ENCODE measurements at regions not wholly inside any gene's neighbourhood (a gene's known extent, or its start where the extent isn't known, plus 50 kb on each side); places are given as distances from the start of the nearest gene placed in this dataset.
"Not testable (repeated sequence)": the region's sequence is repeated elsewhere in the genome, so short reads cannot be mapped to it uniquely, and the experiment has no call there.

DNA sequence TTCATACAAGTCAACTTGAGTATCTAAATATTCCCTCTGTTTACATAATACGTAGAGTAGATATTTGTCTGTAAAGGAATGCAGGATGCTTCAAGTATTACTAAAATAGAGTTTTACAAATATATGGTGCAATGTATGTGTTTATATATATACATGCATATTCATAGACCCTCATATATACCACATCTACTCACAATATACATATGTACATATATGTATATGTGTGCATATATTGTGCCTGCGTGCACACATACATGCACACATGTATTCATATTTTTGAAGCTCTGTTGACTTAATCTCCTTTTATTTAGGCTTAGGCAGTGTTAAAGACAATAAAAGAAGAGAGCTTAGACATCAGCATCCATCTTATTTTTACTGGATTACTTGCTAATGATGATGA, 616.6 kb upstream of the GOT2 start:
- no peak for DNase-seq

GRCh38 chr16:59342669-59343068, 608.6 kb upstream of the GOT2 start:
- no peak for DNase-seq

GRCh38 chr16:59341368-59341767, 607.3 kb upstream of the GOT2 start:
- no peak for DNase-seq

DNA sequence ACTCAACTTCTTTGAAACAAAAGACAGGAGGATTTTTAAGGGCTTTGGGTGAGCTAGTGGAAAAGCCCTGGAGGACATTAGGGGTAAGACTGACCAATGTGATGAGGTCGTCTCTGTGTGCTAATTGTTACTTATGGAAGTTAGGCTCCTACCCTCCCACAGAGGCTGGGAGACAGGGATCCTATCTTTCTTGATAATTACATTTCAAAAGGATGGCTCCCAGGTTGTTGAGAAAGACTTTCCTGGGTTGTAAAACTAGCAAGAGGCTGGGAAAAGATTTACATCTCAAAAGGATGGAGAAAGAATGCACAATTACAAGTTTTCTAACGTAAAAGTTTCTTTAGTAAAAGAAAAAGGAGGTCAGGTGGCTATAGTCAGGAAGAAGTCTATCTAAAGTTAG, 605.8 kb upstream of the GOT2 start:
- DNase-seq, result no peak

DNA sequence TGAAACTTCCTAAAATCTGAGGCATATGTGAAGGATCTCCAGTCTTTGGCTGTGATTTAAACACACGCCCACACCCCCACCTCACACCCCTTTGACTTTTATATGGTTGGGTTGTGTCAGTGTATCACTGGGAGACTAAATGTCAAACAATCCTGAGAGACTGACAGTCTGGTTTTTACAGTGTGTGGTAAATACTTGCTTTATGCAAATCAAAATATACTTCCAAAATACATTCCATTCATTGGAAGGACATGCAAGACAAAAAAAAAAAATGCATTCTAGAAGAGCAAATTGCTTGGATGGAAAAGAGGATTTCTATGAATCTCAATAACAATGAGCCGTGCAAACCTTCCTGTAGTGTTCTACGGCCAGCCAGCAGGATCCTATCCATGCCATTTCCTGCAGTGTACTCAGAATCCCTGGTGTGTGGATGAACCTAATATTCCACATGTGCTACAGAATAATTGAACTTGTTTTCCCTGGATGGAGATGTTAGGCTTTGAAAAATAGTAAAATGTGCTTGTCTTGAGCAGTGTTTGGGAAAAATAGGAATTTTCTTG, 602.1 kb upstream of the GOT2 start:
- DNase-seq, result no peak

- not testable (repeated sequence) for DNase-seq
Measured at GRCh38 chr16:59331708-59332107, 597.6 kb upstream of the GOT2 start.

DNA sequence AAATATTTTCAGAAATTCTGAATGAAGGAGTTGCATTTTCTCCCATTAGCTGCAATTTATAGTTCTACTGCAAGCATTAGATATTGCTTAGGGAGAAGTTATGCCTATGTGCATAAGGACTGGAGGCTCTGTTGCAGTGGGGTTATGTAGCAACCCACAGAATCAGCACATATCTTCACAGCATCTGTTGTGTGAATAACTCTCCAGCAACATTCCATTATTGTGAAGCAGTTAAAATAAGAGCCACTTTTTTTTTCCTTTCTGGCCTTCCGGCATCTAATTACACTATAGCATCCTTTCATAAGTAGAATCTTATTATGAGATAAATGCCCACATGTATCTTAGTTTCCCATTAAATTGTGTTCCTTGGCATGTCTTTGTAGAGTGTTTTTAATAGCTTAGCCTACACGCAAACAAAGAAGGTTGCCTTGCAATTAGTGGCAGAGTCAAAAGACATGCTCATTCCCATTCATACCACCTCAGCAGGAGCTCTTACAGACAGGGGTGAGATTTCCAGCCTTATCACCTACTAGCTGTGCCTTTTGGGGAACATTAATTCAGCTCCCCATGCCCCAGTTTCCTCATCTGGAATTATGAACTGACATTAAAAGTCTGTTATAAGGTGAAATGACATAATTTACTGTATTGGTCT, 596.0 kb upstream of the GOT2 start:
- no peak for DNase-seq

GRCh38 chr16:59328961-59329360, 594.8 kb upstream of the GOT2 start:
- DNase-seq, result no peak

GRCh38 chr16:59327894-59328293, 593.8 kb upstream of the GOT2 start:
- no peak for DNase-seq

GRCh38 chr16:59326955-59327354, 592.8 kb upstream of the GOT2 start:
- no peak for DNase-seq

- DNase-seq, result no peak
Measured at GRCh38 chr16:59324462-59324861, 590.3 kb upstream of the GOT2 start.

GRCh38 chr16:59320657-59321056, 586.5 kb upstream of the GOT2 start:
- no peak for DNase-seq

DNA sequence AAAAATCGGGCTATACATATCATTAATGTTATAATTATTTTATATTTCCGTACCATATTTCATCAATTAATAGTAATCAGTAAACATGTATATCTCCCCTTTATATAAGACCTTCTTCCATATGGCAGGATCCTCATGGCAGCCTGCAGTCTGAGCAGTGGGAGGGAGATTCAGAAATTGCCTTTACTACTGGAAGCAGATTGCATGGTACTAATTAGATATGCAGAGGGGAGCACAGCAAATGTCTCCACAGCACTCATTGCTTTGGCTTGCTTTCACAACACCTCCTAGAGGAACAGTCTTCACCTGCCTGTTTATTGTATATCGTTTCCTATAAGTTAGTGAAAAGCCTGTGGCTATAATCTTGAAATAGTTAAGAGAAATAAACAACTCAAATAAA, 585.8 kb upstream of the GOT2 start:
- no peak for DNase-seq

- DNase-seq, result no peak
Measured at GRCh38 chr16:59305850-59306249, 571.7 kb upstream of the GOT2 start.

- no peak for DNase-seq
Measured at GRCh38 chr16:59296888-59297287, 562.8 kb upstream of the GOT2 start.

DNA sequence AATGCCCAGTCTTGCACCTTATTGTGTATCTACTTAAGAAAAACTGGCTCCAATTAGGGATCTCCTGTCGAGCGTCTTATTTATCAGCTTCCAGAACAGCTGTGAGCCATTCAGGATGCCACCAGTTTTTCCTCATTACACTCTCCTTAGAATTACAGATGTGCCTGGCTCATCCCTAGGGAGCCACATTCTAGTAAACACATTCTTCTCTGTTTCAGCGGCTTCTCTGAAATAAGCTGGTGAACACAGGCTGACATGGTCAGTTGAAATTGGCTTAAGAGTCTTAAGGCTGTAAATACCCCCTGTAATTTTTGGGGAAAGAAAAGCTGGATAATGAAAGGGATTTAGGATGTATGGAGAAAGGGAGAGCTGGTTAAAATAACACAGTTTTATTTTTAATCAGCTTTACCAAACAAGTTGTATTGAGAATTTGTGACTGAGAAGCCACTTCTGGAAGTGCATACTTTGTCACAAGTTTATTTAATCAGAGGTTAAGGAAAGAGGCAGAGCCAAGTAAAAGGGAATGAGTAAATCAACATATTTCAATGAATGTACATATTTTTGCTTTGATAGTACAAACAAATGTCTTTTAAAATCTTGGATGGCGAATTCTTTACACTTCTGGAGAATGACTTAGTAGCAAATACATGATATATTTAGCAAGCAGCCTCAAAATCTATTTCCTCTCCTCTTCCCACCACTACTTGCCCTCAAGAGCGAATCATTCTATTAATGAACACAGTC, 562.0 kb upstream of the GOT2 start:
- no peak for DNase-seq

GRCh38 chr16:59295474-59295873, 561.4 kb upstream of the GOT2 start:
- no peak for DNase-seq

DNA sequence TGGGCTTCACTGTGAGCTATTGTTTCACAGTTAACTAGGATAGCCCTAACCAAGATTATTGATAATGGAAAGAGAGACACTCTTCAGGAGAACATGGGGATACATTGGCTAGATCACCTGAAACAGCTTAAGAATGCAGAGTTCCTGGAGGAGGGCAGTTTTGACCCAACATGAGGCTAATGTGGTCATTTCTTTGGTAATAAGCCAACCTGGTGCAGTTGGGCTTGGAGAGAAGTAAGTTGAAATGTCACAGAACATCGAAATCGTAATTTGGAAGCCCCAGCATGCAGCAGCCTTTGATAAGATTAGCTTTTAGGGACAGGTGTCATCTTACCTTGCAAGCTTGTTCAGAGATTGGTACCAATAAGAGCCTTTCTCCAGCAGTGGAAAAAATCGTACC, 556.6 kb upstream of the GOT2 start:
- DNase-seq, result no peak

DNA sequence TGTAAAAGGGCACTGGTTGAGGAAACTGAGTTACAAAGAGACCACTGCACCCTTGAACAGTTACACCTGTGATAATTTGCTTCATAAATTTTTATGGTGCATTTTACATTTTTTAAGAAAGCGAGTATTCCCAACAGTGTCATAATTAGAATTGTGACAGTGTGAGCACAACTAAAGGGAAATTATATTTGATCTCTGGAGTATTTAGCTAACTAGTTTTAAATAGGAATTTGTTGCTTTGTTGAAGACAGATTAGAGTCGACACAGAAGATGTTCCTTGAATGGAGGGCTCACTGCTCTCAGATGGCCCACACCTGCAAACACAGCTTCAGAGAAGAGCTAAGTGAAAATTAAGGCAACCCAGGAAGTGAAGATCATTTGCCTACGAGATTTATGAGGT, 555.0 kb upstream of the GOT2 start:
- no peak for DNase-seq

DNA sequence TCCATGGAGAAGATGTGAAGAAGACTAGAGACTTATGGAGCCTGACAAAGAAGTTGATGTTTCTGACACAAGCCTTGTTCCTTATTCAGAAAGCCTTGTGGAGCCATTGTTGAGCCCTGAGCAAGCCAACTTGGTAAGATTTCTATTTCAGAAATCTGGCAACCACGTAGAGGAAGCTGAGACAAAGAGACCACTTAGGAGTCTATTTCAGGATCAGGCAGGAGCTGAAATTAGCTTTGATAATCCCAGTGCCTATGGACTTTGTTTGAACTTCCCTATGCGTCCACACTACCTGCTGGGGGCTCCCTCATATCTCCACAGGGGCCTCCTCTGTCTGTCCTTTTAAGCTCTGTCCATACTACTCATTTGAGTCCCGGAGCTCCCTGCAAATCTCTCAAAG, 540.0 kb upstream of the GOT2 start:
- no peak for DNase-seq

DNA sequence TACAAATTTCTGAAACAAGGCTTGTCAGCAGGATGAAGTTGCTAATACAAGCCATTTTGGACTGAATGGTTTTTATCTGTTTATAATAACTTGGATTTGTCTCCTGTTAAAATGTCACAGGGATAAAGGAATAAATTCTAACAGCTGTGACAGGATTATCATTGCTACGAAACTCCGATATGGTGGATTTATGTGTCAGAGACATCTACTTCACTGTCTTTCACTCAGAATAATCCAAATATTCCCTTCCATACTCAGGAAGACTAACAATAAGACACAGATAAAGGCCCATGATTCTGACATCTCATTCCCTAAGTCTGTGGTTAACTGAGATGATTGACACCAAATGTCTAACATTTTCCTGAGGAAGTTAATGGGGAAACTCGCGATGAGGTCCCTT, 529.8 kb upstream of the GOT2 start:
- no peak for DNase-seq

GRCh38 chr16:59260892-59261291, 526.8 kb upstream of the GOT2 start:
- DNase-seq, result no peak

DNA sequence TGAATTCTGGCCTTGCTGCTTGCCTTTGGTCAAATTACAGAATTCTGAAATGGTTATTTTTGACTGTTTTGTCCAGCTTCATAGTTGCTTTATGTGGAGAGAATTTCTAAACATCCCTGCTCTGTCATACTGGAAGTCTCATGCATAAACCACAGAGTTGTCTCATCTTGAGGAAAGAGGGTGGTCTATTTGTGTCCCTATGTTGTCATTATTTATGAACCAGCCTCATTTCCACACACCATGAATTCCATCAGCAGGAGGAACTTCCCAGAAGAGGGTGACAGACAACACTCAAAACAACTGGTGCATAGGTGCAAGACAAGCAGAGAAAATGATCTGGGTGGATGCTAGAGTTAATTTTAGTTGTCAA, 525.8 kb upstream of the GOT2 start:
- no peak for DNase-seq

GRCh38 chr16:59259074-59259949, 525.2 kb upstream of the GOT2 start:
- no peak for DNase-seq

Data from SIG-M5 (cell line).